GM21390 (cell line): ENCODE measurements at regions not wholly inside any gene's neighbourhood (a gene's known extent, or its start where the extent isn't known, plus 50 kb on each side); places are given as distances from the start of the nearest gene placed in this dataset.

Experiments used
- ATAC-seq: cut with Tn5 transposase; IDR thresholded peaks from one replicate; pipeline ENCODE4 v1.9.1; 2021; ENCODE audit not compliant: unreplicated experiment

DNA sequence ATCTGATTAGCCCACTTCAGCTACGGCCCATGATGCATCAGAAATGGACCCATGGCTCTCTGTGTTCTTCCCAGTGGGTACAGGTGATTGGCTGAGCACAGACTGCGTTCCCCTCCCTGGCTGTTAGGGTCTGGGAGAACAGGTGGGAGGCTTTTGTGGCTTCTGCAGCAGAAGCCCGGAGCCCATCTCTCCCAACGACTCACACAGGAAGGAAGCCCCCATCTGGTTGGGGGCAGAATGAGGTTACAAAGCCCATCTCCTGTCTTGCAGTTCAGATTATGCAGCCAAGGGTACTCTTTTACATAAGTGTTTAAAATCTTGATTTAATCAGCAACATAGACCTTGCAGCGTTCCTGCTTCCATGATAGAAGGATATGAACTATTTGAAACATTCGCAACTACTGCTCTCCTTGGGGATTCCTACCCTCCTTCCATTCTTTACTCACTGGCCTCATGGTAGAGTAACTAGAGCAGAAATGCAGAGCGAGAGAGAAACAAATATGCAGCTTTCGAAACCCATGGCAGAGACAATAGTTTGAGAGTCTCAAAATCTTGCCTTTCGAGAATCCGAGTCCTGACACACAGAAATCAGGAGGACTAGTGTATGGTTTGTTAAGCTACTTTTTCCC lies 291.3 kb downstream of the TLE3 start:
- no peak for ATAC-seq

DNA sequence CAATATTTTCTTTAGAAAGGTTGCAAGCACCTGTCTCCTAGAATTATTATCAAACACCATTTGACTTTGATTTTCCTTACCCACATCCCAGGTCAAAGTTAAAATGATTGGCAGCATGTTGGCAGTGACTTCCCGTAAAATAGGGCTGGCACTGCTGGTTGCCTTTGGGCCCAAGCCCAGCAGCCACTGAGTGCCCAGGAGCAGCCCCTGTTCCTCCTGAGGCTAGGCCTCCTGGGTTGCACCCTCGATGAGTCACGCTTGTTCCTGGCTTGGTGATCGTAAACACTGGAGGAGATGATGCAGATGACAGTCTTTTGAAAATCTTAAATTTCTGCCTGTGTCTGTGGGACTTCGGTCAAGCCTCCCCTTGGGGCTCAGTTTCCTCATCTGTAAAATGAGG lies 290.0 kb downstream of the TLE3 start:
- ATAC-seq = no peak

DNA sequence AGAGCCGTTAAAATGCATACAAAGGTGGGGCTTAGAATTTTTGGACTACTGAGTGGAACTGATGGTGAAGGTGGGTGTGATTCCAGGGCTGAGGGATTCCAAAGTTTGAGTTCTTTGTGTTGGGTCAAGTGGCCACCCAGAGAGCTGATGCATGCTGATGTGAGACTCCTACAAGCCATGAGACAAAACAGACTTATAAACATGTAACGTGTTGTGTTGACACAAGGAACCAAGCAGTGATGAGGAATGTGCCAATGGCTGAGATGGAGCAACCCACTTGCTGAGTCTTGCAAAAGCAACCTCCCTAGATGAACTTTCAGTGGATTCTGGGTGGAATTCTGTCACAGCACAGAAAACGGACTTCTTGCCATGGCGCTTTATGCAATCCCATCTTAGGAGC lies 289.0 kb downstream of the TLE3 start:
- ATAC-seq = no peak

DNA sequence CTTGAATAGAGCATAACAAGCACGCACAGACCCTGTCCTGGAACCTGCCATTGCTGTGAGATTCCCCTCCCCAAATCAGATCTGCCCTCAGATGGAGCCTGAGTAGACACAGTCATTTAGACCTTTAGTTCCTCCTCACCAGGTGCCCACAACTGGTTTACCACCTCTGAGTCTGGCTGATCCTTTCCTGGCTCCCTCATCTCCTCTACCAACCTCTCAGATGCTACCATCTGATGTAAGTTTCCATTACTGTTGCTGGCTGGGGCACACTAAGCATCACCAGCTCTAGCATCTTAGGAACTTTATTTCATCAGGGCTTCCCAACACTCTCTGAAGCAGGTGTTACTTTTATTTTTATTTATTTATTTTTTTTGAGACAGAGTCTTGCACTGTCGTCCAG lies 288.3 kb downstream of the TLE3 start:
- ATAC-seq = no peak

DNA sequence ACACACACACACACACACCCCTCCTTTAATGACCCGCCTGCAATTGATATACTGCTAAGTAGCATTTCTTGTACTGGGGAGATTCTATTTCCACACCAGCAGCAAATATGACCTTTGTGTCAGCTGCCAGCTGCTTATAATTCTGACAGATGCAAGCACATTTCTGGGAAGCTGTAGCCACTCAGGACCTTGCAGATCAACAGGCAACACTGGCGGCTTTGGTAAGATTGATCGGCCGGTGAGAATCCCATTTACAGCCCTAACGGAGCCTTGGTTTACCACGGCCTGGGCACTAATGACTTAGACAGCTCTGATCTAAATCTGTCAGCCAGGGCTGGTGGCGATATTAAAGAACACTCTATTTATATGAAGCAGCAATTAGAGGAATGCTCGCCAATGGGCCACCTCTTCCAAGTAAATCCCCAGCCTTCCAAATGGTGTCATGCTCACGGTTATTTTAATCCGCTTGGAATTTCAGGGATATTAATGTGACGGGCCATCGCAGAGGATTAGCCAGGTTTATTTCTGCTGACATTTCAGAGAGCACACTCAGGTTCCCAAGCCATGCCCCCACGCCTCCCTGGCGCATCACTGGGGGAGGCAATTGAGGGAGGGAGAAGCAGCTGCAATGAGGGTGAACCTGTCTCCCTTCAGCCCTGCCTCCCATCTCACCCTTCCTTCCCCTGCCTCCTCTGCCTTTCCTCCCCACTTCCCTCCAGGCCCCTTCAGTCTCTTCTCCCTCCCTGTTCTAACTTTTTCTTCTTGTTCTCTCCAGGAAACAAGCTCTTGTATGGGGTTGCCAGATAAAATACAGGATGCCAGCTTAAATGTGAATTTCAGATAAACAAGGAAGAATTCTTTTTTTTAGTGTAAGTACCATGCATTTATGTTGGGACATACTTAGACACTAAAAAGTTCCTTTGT lies 287.0 kb downstream of the TLE3 start:
- no peak for ATAC-seq

DNA sequence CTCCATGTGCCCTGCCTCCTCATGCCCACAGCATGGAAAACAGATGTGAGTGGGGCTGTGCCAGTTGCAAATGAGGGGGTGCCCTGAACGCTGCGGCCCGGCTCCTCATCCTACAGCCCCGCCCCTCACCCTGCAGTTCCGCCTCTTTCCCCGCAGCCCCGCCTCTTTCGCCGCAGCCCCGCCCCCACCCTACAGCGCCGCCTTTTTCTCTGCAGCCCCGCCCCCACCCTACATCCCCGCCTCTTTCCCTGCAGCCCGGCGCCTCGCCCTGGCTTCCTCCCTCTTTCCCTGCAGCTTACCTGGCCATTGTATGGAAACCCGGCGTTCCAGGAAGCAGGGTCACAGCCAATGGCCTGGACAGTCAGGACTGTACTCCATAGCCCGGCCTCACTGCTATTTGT lies 284.9 kb downstream of the TLE3 start:
- ATAC-seq = no peak

DNA sequence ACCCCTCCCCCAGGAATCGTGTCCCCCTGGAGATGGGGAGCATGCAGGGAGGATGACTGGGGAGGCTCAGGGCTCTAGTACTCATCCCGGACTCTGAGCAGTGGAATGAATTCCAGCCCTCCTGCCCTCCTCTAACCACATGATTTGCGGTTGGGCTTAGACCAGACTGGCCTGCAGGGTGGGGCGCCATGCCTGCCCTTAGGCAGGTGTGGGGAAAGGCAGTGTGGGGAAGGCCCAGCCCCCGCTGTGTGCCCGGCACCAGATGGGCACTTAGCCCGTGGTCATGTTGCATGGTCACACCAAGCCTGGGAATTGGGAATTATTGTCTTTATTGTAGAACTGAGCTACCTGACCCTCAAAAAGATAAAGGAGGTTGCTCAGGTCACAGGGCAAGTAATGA lies 283.8 kb downstream of the TLE3 start:
- no peak for ATAC-seq

DNA sequence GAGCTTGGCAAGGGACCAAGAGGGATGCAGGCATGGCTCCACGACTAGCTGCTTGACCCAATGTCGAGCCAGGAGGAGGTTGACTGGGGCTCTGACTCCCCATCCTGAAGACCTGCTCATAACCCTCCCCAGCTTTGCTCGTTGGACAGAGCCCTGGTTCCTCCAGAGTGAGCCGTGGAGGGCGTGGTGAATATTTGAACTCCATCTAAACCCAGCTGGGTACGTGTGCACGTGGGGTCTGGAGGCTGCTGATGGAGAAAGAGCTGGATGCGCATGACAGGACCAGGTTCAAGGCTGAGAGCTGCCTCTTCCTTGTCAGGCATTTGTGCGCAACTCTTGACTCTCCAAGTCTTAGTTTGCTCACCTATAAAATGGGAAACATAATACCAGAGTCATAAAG lies 282.8 kb downstream of the TLE3 start:
- no peak for ATAC-seq

DNA sequence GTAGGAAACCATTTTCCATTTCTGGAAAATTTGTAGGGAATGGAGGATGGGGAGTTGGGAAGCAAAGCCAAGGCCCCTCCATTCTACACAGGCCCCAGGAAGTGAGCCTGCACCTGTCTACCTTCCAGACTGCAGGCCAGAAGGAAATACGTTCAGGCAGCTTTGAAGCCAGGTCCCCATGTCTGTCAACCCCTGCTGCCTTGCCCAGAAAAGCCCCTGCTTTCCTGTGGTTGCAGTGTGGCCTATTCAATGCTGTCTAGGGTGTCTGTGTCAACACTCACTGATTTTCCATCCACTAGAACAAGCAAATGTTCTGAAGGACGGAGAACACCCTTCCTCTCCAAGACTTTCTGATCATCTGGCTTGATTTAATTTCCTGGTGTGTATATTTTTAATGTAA lies 281.9 kb downstream of the TLE3 start:
- no peak for ATAC-seq

DNA sequence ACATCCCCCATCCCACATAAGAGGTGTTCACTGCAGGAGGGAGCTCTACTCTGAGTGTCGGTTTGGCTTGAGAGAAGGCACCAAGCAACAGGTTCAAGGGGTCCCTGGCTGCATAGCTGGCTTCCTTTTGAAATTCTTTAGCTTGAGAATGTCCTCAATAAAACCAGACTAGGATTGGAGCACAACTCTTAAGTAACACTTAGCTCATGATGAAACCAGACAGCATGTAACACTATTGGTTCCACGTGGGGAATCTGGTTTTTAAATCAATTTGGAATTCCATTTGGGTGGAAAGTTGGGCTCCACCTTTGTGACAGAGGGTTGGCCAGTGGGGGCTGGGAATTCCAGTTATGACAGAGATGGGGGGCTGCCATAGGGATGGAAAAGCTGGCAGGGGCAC lies 281.2 kb downstream of the TLE3 start:
- no peak for ATAC-seq

DNA sequence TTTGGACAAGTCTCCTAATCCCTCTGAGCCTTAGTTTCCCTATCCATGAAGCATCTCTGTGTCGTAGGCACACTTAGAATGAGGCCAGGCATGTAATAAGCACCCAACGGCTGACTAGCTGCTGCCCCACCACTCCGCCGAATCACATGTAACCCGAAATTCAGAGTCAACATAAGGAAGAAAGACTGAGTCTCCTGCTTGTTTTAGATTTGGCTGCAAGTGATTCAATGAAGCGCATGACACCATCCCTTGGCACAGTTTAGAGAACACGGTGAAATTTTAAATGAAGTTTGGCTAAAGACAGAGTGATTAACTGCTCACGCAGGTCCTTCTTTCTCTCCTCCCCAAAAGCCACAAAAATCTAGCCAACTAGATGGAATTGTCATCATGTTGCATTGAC lies 279.2 kb downstream of the TLE3 start:
- no peak for ATAC-seq

DNA sequence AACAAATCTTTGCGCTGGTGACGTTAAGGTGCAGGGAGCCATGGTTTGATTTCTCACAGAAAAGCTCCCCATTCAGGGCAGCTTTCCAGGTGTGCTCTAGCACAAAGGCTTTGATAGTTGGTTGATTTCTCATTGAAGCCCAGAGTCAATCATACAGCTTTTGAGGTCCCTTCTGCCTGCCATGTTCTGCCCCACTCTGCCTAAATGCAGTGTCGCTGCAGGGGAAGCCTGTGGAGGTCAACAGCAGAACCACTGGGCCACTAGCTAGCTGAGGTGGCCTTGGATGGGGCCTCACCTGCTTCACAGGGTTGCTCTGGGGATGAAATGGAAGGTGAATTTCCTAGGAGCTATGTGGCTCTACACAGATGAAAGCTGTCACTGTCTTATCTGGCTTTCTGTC lies 278.3 kb downstream of the TLE3 start:
- no peak for ATAC-seq

DNA sequence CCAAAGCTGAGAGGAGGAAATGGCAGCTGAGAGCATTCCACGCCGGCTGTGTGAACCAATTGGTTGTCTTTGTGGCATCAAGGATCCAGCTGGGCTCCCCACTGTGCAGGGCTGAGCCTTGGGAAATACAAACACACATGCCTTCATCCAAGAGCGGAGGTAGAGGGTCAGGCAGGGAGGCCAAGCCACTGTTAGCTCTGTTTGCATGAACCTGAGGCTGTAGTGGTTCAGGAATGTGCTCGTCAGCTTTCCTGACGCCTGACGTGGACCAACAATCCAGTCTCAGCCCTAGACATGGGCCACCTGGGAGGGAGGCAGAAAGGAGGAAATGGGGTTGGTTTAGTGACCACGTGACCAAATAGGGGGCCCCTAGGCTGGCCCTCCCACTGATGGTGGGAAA lies 276.9 kb downstream of the TLE3 start:
- no peak for ATAC-seq

DNA sequence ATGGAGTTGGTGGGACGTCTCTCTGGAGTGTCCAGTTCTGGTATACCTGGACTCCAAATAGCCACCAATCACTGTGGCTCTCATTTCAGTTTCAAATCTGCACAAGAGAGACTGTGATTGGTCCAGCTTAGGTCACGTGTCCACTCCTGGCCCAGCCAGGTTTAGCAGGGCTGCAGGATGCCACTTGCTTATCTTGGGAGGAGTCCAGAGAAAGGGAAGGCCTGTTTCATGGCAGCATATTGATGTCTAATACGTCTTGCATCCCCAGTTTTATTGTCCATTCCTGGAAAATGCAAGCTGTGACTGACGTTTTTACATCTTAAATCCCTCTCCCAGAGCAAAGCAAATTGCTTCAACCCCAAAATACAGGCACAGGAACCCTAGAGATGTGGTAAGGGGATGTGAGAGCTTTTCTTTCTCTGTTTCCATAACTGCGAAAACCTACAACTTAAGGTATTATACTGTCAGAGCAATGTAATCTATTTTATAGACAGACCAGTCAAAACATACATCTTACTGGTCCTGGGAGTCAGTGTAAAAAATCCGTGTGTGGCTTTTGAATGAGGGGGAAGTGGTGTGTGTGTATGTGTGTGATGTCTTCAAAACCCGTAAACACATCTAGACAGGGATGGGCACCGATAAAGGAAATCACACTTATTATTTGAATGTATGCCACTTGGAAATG lies 274.4 kb downstream of the TLE3 start:
- ATAC-seq = no peak

DNA sequence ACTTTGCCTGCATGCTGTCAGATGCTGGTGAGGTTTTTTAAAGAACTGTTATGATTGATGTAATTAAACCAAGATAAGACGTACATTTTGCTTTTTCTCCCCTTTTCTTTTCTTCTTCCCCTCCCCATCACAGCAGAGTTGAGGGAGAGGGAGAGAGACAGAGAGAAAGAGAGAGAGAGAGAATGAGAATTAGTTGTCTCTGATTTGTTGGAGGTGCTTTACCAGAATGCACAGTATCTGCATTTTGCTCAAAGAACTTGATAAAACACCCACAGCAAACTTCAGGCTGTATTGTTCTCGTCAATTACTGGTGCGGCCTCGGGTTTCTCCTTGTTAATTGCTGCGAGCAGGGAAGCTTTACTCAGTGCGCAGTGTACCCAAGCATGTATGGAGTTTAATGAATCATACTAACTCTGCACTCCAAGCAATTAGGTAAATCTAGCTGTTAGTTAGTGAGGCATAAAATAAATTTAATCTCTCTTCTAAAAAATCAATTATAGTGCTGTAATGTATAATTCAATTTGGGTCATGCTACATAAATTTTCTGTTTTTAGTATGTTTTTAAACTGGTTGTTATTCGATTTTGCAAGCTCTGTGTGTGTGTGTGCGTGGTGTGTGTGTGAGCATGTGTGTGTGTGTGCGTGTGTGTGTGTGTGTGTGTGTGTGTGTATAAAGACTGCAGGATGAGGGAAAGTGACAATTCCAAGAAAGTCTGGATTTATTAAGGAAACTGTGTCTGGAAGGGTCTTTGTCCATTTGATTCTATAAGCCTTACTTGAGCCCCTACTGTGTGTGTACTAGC lies 273.4 kb downstream of the TLE3 start:
- ATAC-seq = no peak

DNA sequence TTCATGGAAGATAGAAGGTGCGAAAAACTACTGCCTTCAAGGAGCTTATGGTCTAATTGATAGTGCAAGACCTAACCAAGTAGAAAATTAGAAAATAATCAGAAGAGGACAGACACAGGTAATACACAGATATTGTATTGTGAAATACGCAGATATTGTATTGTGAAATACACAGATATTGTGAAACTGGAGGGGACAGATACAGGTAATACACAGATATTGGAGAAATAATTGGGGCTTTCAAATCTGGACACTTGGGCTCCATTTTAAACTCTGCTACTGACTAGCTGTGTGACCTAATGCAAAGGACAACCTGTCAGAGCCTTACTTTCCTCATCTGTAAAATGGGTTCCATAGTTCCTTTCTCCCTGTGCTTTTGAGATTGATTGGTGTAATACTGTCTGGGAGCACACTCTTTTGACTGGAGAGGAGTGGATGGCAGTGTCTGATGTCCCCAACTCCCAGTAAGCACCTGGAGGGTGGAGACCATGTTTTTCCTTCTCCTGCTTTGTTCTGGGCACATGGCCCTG lies 272.8 kb downstream of the TLE3 start:
- no peak for ATAC-seq

DNA sequence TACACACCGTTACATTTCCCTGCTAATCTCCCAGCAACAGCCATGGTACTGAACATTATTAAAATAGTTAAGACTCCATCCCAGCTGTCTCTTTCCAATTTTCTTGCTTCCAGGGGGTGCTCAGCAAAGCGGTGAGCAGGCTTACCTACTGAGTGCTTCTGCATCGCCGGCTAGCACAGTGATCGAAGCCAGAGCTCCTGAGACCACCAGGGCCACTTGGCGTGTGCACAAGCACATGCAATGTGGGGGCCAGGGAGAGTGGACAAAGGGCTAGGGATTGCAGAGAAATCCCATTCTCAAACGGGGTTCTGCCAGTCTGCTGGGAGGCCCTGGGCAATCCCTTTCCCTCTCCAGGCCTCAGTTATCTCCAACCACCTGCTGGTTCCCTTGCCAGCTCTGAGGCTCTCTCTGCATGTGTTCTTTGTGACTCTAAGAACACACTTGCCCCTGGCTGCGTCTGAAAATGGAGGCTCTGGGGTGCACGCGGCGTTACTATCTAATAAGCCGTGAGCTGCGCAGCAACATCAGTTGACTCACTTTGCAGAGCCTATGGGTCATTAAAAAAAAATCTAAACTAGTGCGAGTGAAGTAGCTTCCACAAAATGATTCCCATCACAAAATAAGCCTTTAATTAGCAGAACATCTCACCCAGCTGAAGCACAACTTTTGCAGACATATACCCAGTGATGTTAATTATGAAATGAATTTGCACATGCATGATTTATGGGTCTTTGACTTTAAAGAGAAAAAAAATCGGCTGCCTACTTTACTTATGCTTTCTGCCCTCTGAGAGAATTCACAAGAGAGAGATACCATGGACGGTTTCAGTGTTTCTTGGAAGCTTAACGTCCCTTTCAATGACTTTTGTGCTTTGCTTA lies 271.5 kb downstream of the TLE3 start:
- no peak for ATAC-seq

DNA sequence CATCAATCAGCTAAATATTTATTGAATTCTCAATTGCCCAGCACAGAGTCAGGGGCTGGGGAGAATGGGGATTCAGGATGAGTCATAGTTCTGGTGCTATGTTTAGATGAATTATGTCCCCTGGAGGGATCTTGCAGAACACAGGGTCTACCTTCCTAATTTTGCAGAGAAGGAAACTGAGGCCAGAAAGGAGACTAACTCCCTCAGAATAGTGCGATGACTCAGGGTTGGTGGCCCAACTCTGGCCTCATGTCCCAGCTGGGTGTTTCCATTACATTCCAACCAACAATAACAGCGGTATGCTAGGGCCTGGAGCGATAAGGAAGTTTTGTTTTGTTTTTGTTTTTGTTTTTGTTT lies 270.9 kb downstream of the TLE3 start:
- ATAC-seq = no peak

DNA sequence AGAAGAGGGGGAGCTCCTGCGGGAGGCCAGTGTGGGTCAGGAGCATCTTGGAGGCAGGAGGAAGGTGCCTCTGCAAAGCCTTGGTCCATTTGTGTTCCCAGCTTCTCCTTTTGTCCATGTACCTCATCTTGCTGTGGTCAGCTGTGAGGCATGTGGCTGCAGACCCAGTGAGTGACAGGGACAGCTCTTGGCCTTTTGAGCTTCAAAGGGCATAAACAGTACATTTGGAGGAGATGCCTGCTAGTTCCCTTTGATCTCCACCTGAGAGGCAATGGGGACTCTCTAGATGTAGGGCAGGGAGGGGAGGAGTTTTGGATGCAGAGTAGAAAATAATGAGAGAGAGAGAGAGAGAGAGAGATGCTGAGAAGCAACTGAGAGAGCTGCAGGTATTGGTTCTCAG lies 270.0 kb downstream of the TLE3 start:
- no peak for ATAC-seq

DNA sequence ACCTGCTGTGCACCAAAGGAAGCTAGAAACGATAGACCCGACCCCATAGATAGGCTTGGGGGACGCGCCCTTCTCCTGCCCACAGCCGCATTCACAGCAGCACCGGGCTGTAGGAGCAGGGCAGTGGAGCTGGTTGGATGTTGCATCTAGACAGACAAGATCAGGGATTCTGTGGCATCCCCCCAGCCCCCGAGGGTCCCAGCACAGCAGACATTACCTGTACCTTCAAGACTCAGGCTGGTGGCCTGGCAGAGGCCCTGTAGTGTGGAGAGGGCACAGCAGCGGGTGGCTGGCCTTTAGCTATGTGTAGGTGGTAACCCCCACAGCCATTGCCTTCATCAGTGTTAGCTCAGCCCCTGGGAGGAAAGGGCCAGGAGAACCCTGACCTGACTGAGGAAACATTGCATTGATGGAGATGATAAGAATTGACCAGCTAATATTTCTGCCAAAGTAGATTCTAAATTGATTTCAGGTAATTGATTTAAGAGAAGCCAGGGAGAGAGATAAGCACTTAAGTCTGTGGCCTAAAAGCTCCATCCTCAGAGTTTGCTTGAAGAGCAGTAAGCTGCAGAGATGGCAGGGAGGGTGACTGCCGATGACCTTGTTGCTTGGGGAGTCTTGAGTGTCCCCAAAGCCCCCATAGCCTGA lies 269.4 kb downstream of the TLE3 start:
- ATAC-seq = no peak
